ENCODE measurements at regions not wholly inside any gene's neighbourhood (a gene's known extent, or its start where the extent isn't known, plus 50 kb on each side); places are given as distances from the start of the nearest gene placed in this dataset.

DNA sequence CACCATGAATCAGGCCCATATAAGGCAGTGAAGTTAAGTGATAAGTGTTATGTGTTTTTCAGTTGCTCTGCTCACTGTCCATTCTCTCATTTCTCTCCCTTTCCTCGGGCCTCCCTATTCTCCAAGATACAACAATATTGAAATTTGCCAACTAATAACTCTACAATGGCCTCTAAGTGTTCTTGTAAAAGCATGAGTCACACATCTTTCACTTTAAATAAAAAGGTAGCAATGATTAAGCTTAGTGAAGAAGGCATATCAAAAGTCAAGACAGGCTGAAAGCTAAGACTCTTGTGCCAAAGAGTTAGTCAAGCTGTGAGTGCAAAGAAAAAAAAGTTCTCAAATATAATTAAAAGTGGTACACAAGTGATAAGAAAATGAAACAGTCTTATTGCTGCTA, 675.4 kb downstream of the OTOL1 start:
- no peak for TF ChIP-seq POLR2A (IDR thresholded peaks at IDR 0.05)
- TF ChIP-seq, protein P1, sequence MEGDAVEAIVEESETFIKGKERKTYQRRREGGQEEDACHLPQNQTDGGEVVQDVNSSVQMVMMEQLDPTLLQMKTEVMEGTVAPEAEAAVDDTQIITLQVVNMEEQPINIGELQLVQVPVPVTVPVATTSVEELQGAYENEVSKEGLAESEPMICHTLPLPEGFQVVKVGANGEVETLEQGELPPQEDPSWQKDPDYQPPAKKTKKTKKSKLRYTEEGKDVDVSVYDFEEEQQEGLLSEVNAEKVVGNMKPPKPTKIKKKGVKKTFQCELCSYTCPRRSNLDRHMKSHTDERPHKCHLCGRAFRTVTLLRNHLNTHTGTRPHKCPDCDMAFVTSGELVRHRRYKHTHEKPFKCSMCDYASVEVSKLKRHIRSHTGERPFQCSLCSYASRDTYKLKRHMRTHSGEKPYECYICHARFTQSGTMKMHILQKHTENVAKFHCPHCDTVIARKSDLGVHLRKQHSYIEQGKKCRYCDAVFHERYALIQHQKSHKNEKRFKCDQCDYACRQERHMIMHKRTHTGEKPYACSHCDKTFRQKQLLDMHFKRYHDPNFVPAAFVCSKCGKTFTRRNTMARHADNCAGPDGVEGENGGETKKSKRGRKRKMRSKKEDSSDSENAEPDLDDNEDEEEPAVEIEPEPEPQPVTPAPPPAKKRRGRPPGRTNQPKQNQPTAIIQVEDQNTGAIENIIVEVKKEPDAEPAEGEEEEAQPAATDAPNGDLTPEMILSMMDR (IDR thresholded peaks at IDR 0.05) = no peak
